GM04503 (cell line): ENCODE measurements at regions not wholly inside any gene's neighbourhood (a gene's known extent, or its start where the extent isn't known, plus 50 kb on each side); places are given as distances from the start of the nearest gene placed in this dataset.

Source experiments
- DNase-seq: peaks from one replicate; pipeline ENCODE4 v3.0.0-alpha.2; 2012; ENCODE audit warnings: low read depth

DNA sequence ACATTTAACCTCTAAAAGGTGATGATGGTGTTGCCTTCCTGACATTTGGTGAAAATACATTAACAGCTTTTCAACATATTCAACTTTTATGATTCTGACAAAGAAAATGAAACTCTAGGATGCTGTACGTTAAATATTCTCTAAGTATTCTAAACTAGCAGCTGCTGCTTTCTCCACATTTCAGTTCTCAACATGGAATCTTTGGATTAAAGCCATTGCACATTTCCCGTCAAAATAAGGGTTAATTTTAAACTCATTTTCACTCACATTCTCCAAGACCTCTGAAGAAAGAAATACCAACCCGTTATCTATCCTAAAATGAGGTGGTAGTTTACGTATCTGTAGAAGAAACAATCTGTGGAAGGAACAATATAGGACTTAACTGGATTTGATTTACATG lies 655.7 kb upstream of the ARPP21 start:
- DNase-seq, result no peak

- no peak for DNase-seq
Measured at GRCh38 chr3:34988296-34988695, 651.0 kb upstream of the ARPP21 start.

DNA sequence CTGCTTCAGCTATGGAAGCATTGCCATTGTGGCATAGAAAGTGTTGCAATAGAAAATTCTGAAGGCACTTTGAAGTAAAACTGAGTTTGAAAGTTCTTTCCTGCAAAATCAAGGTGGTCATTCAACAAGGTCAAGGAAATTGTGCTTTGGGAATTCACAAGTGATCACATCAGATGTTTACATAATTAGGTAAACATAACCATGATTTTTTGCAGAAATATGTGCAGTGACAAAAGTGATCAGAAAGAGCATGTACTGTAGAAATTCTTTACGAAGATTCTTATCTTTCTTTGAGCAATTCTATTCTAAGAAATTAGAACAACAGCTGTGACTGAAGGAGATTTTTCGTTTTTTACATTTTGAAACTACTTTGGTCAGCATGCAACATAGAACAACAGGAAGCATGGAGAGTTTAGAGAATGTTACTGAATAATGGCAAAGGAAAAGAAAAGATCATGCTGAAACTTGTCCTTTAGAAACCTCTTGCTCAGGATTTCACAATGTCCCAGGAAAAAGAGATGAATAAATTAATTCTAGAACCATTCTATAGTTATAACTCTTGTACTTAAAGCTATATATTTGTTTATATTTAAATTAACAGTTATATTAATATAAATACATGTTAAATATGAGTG lies 643.4 kb upstream of the ARPP21 start:
- DNase-seq, result no peak

GRCh38 chr3:34998902-34999301 lies 640.4 kb upstream of the ARPP21 start:
- DNase-seq, result no peak

DNA sequence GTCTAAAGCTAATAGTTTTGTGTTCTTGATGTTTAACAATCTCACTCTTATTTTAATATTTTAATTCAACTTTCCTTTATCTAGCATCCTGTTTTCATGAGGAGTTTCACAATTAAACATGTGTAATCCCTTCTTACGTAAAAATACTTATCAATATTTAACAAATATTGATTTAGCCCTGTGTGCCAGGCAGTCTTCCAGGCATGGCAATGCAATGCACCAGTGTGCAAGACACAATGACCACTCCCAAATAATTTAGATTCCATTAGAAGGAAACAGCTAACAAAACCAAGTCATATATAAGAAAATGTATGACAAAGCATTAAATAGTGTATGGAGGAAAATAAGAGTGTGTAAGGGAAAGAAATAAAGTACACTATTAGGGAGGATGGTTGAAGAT lies 627.1 kb upstream of the ARPP21 start:
- no peak for DNase-seq

DNA sequence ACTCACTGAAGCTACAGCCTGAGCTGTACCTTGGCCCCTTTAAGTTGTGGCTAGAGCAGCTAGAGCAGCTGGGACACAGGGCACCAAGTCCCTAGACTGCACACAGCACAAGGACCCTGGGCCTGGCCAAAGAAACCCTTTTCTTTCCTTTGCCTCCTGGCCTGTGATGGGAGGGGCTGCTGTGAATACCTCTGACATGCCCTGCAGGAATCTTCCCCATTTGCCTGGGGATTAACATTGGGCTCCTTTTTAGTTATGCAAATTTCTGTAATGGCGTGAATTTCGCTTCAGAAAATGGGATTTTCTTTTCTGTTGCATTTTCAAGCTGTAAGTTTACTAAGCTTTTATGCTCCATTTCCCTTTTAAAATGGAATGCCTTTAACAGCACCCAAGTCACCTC lies 611.2 kb upstream of the ARPP21 start:
- no peak for DNase-seq

DNA sequence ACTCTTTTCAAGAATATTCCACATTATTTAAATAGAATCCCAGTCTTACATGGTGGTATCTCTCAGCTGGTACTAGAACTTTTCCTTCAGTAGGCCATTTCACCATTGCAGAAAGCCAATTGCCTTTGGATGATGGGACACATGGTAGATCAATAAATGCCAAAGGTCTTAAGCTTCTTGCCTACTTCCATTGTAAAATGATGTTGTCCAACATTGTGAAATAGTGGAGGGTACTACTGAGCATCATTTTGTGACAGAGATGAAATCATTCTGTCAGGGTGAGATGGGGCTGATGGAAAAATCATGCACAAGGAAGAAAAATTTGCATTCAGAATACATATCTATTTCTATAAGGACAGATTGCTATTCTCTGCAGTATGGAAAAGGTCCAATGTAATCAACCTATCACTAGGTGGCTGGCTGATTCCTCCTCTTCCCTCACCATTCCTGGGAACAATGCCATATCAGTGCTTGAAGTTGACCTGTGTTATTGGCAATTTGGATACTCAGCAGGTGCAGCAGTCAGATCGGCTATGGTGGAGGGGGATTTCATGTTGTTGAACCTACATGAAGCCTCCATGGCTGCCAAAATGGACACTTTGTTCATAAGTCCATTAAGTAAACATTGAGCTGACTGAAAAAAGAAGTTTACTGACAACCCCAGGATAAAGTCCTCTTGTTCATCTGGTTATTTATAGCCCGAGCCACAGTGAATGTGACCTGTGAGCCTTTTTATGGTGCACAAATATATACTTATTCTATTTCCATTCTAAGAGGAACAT lies 596.9 kb upstream of the ARPP21 start:
- no peak for DNase-seq

DNA sequence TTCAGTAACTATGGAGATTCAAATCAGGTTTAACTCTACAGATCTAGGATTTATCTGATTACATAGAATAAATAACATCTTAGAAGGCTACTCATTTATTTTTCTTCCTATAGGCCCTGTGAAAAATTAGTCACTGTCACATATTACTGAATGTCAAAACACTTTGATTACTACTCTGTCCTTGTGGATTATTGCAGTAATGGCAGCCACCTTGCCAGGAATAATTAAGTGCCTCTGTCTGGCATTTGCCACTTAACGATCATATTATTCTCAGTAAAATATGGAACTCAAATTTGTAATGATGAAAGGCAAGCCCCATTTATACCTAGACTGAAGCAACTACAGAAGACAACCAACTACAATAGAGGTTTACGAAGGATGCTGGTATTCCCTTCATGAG lies 596.3 kb upstream of the ARPP21 start:
- no peak for DNase-seq

- no peak for DNase-seq
Measured at GRCh38 chr3:35044190-35044589, 595.1 kb upstream of the ARPP21 start.

- DNase-seq, result no peak
Measured at GRCh38 chr3:35045118-35045517, 594.2 kb upstream of the ARPP21 start.

GRCh38 chr3:35064761-35065160 lies 574.6 kb upstream of the ARPP21 start:
- DNase-seq, result no peak

GRCh38 chr3:35065891-35066290 lies 573.4 kb upstream of the ARPP21 start:
- DNase-seq, result no peak

DNA sequence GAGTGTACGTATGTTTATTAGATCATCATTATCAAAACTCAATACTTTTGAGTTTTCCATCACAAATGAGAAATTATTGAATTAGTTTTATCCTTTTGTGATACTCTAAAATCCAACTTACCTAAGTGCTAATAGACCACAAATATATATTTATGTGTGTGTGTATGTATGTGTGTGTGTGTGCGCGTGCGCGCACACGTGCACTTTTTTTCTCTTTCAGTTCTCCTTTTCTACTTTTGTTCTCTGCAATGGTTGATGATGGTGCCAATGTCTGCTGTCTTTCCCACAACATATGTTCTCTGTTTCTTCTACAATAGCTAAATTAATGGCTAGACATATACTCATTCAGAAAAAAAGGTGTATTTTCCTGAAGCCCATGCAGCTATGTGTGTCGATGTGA lies 571.6 kb upstream of the ARPP21 start:
- no peak for DNase-seq

- DNase-seq, result no peak
Measured at GRCh38 chr3:35070088-35070487, 569.2 kb upstream of the ARPP21 start.

GRCh38 chr3:35071772-35072171 lies 567.6 kb upstream of the ARPP21 start:
- no peak for DNase-seq

DNA sequence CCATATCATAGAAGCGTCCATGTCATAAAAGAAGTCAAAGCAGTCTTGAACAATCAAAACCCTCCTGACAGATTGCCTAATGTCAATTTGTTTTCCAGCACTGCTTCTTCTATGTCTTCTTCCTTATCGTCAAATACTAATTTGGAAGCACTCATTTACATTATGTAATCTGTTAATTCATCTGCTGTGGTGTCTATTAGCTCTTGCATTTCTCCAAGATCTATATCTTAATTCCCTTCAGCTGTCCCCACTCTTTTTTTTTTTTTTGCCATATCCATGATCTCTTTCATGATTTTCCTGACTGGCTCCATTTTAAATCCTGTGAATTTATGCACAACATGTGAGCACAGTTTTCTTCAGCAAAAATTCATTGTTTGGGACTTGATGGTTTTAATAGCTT lies 560.5 kb upstream of the ARPP21 start:
- DNase-seq, result no peak

GRCh38 chr3:35079403-35079802 lies 559.9 kb upstream of the ARPP21 start:
- no peak for DNase-seq

- DNase-seq, result no peak
Measured at GRCh38 chr3:35081899-35082298, 557.4 kb upstream of the ARPP21 start.

DNA sequence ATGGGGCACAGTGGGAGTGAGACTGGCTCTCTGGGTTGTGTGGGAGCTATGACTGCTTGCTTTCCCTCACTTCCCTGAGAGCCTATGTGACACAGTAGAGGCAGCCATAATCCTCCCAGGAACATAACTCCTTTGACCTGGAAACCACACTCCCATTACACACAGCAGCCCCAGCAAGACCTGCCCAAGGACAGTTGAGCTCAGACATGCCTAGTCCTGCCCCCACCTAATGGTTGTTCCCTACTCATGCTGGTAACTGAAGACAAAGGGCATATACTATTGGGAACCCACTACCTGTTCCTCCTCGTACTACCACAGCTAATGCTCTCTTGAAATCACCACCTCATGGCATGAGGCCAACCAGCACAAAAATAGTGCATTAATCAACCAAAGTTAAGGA lies 550.4 kb upstream of the ARPP21 start:
- no peak for DNase-seq

GRCh38 chr3:35114686-35115085 lies 524.6 kb upstream of the ARPP21 start:
- DNase-seq, result no peak

DNA sequence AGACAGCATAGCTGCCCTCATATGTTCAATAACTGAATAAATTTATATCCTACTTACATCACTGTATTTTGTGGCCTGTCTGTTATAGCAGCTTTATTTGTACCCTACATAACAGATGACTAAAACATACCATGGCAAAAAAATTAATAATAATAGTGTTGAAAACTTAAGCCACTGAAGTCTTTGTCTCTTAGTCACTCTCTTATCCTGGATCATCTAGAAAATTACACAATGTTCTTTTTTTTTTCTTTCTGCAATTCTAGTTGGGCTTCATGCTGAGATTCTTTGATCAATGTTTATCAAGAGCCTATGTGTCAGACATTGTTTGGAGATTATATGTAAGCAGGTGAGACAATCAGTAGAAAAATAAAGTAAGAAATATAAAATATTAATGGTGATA lies 519.3 kb upstream of the ARPP21 start:
- DNase-seq, result no peak

DNA sequence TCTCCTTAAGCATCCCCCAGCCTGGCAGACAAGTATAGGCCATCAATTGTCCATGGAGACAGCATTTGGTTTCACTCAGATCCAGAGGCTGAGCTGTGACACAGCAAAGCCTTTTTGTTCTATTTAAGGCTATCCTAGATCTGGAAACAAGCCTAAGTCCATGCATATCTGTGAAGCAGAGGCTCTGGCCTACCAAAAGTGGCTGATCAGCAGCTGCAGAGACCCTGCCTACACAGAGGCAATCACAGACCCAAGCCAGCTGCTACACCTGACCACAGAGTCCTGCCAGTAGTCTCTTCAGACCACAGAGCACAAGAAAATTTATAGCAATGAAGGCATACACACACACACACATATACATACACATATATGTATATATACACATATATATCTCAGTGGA lies 501.7 kb upstream of the ARPP21 start:
- no peak for DNase-seq

DNA sequence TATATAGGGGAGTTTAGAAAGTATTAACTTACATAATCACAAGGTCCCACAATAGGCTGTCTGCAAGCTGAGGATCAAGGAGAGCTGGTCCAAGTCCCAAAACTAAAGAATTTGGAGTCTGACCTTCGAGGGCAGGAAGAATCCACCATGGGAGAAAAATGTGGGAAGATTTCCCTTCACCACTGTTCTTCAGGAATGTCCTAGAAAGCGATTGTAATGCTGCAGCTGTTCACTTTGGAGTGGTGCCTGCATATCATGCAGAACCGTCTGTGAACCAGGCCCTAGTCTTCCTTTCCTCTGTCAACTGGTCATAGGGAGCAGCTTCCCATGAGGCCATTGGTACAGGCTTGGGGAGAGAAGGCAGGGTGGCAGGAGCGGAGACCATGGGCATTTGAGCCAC lies 497.9 kb upstream of the ARPP21 start:
- no peak for DNase-seq

DNA sequence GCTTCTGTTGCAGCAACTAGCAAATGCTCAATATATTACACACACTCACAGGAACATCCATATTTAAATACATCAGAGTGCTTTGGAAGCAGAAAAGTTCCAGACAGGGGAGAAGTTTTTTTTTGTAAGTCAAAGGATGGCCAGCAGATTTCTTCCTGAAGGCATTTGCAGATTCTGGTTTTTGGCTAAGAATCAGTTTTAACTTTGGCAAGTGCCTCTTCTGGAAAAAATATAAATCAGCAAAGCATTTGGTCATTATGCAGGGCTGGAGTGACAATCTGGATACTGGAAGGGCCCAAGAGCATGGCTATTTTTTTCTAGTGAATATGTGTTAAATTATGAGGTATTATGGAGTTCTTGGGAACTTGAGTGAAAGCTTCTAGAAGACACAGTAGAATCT lies 495.3 kb upstream of the ARPP21 start:
- DNase-seq, result no peak
